Fibroblast of gingiva (primary cell): ENCODE measurements at regions not wholly inside any gene's neighbourhood (a gene's known extent, or its start where the extent isn't known, plus 50 kb on each side); places are given as distances from the start of the nearest gene placed in this dataset.
A peak's percentile ranks its signal among the peaks of the same experiment; 100 is the strongest.
"Not testable (repeated sequence)": the region's sequence is repeated elsewhere in the genome, so short reads cannot be mapped to it uniquely, and the experiment has no call there.

Experiments used
- DNase-seq: peaks from one replicate; pipeline ENCODE4 v3.0.0-alpha.2; 2011; ENCODE audit warnings: low read depth

- DNase-seq = not testable (repeated sequence)
Measured at GRCh38 chr14:83298016-83298415, 1764.4 kb upstream of the SEL1L start.

GRCh38 chr14:83300476-83301064, 1766.9 kb upstream of the SEL1L start:
- DNase-seq = peak; percentile 5

GRCh38 chr14:83301791-83302190, 1768.1 kb upstream of the SEL1L start:
- no peak for DNase-seq

GRCh38 chr14:83309211-83309610, 1775.6 kb upstream of the SEL1L start:
- no peak for DNase-seq

GRCh38 chr14:83309833-83310232, 1776.2 kb upstream of the SEL1L start:
- DNase-seq = no peak

- no peak for DNase-seq
Measured at GRCh38 chr14:83312511-83312910, 1778.9 kb upstream of the SEL1L start.

- DNase-seq = no peak
Measured at GRCh38 chr14:83314764-83315163, 1781.1 kb upstream of the SEL1L start.

- DNase-seq = no peak
Measured at GRCh38 chr14:83316356-83316755, 1782.7 kb upstream of the SEL1L start.

GRCh38 chr14:83320837-83321236, 1787.2 kb upstream of the SEL1L start:
- no peak for DNase-seq

GRCh38 chr14:83331513-83331912, 1797.9 kb upstream of the SEL1L start:
- DNase-seq = no peak

GRCh38 chr14:83342590-83342989, 1808.9 kb upstream of the SEL1L start:
- DNase-seq = peak; percentile 69

GRCh38 chr14:83347874-83348273, 1814.2 kb upstream of the SEL1L start:
- no peak for DNase-seq

- DNase-seq = no peak
Measured at GRCh38 chr14:83355609-83356008, 1822.0 kb upstream of the SEL1L start.

GRCh38 chr14:83356080-83356479, 1822.4 kb upstream of the SEL1L start:
- no peak for DNase-seq

- DNase-seq = no peak
Measured at GRCh38 chr14:83372271-83372670, 1838.6 kb upstream of the SEL1L start.

GRCh38 chr14:83379436-83379835, 1845.8 kb upstream of the SEL1L start:
- DNase-seq = no peak

- DNase-seq = no peak
Measured at GRCh38 chr14:83384253-83384652, 1850.6 kb upstream of the SEL1L start.

- no peak for DNase-seq
Measured at GRCh38 chr14:83395321-83395720, 1861.7 kb upstream of the SEL1L start.

GRCh38 chr14:83416476-83416875, 1882.8 kb upstream of the SEL1L start:
- no peak for DNase-seq

GRCh38 chr14:83419420-83419819, 1885.8 kb upstream of the SEL1L start:
- DNase-seq = no peak

- no peak for DNase-seq
Measured at GRCh38 chr14:83421711-83422110, 1888.1 kb upstream of the SEL1L start.

- DNase-seq = peak; percentile 43
Measured at GRCh38 chr14:83425138-83425537, 1891.5 kb upstream of the SEL1L start.

- no peak for DNase-seq
Measured at GRCh38 chr14:83425706-83426105, 1892.1 kb upstream of the SEL1L start.

GRCh38 chr14:83433618-83434017, 1900.0 kb upstream of the SEL1L start:
- no peak for DNase-seq

GRCh38 chr14:83441801-83442200, 1908.1 kb upstream of the SEL1L start:
- no peak for DNase-seq
